Lower leg skin (tissue), 4 donors: ENCODE measurements at regions not wholly inside any gene's neighbourhood (a gene's known extent, or its start where the extent isn't known, plus 50 kb on each side); places are given as distances from the start of the nearest gene placed in this dataset.
A peak's percentile ranks its signal among the peaks of the same experiment; 100 is the strongest.

Experiments
- DNase-seq, 2 donors: peaks; one replicate each; pipeline ENCODE4 v3.0.0-alpha.2; 2019; ENCODE audit warnings: low spot score in 2 of 2
- H3K4me3 ChIP-seq: fragments of 200-600 bp; sonication (generic); 2 replicates; pipeline ENCODE4 v1.5.1; 2017; ENCODE audit warnings: mild to moderate bottlenecking, low read depth; ENCODE audit not compliant: poor library complexity, severe bottlenecking
- POLR2A ChIP-seq, 2 donors: fragments of 450-650 bp; IDR thresholded peaks; one replicate each; pipeline ENCODE4 v1.6.1; 2016 to 2017; ENCODE audit warnings: antibody characterized with exemption in 2 of 2, mild to moderate bottlenecking in 1 of 2, moderate library complexity in 1 of 2
- WGBS, 2 donors: methylation state at CpG; one replicate each; pipeline ENCODE4 v1.1.5; 2018; 5-methylcytosine and 5-hydroxymethylcytosine counted together
- intact Hi-C: fragments of 100-400 bp; cut with DNase I; formaldehyde crosslinking; loops from one replicate; pipeline ENCODE4 v1.15.0; 2023; ENCODE audit warnings: low total_unique reads
- TF ChIP-seq, protein P1 (sequence below), 3 donors: fragments of 450-650 bp; IDR thresholded peaks; one replicate each; pipeline ENCODE4 v1.5.1; 2016; ENCODE audit warnings: antibody characterized with exemption in 3 of 3, mild to moderate bottlenecking in 3 of 3, moderate library complexity in 2 of 3

DNA sequence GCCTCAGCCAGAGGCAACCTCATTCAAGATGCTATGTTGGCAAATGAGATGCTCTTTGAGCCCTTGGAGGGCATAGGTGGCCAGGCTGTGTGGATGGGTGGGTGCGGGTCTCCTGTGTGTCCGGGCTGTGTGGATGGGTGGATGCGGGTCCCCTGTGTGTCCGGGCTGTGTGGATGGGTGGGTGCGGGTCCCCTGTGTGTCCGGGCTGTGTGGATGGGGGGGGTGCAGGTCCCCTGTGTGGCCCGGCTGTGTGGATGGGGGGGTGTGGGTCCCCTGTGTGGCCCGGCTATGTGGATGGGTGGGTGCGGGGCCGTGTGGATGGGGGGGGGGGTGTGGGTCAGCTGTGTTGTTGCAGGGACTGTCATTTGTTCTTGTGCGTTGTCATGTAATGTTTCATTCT, 136.6 kb upstream of the COL5A1 start:
- peak in 1 of 2 donors; percentile 49 for DNase-seq
- intact Hi-C loops, result no loop called here
- WGBS, 2 donors, result 78 to 82% methylated on average over 10 to 11 of the region's 11 CpGs

DNA sequence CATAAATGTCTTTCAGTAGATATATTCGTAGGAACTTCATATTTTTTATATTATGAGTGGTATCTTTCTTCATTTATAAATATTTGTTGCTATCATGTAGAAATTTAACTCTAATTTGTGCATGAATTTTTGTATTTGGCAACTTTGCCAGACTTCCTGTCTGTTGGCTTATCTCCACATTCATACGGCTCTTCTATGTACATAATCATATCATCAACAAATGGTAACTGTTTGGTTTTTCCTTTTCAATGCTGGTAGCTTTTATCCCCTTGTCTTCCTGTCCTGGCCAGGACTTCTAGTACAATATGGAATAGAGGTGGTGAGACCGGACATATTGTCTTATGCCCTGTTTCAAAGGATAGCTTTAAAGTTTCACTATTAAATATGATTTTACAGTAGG, 132.3 kb upstream of the COL5A1 start:
- WGBS, 2 donors, result 67 to 68% methylated on average over 3 of the region's 3 CpGs
- DNase-seq, result no peak
- no peak overlapping the region for H3K4me3 ChIP-seq
- TF ChIP-seq, protein P1, sequence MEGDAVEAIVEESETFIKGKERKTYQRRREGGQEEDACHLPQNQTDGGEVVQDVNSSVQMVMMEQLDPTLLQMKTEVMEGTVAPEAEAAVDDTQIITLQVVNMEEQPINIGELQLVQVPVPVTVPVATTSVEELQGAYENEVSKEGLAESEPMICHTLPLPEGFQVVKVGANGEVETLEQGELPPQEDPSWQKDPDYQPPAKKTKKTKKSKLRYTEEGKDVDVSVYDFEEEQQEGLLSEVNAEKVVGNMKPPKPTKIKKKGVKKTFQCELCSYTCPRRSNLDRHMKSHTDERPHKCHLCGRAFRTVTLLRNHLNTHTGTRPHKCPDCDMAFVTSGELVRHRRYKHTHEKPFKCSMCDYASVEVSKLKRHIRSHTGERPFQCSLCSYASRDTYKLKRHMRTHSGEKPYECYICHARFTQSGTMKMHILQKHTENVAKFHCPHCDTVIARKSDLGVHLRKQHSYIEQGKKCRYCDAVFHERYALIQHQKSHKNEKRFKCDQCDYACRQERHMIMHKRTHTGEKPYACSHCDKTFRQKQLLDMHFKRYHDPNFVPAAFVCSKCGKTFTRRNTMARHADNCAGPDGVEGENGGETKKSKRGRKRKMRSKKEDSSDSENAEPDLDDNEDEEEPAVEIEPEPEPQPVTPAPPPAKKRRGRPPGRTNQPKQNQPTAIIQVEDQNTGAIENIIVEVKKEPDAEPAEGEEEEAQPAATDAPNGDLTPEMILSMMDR (IDR thresholded peaks at IDR 0.05), result no peak
- TF ChIP-seq POLR2A (IDR thresholded peaks at IDR 0.05), result no peak
- intact Hi-C loops, result no loop called here

More for the DNA sequence above, 136.6 kb upstream of the COL5A1 start:
- TF ChIP-seq, protein P1 (IDR thresholded peaks at IDR 0.05), result no peak
- no peak for TF ChIP-seq POLR2A (IDR thresholded peaks at IDR 0.05)
- no peak overlapping the region for H3K4me3 ChIP-seq

DNA sequence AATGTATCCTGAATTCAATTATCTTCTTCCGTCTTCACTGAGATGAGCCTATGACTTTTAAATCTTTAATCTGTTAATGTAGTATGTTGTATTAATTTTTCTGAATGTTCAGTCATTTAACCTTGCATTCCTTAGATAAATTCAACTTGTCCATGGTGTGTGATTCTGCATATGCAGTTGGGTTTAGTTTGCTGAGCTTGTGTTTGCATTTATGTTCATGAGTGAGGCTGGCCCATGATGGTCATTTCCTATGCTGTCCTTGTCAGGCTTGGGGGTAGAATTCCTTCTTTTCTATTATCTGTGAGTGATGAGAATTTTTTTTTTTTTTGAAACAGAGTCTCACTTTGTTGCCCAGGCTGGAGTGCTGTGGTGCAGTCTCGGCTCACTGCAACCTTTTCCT, 131.8 kb upstream of the COL5A1 start:
- intact Hi-C loops, result no loop called here
- no peak for DNase-seq
- WGBS, 2 donors, result 94 to 97% methylated on average over 2 of the region's 2 CpGs
- H3K4me3 ChIP-seq, result no peak overlapping the region
- TF ChIP-seq, protein P1 (IDR thresholded peaks at IDR 0.05), result no peak
- no peak for TF ChIP-seq POLR2A (IDR thresholded peaks at IDR 0.05)

DNA sequence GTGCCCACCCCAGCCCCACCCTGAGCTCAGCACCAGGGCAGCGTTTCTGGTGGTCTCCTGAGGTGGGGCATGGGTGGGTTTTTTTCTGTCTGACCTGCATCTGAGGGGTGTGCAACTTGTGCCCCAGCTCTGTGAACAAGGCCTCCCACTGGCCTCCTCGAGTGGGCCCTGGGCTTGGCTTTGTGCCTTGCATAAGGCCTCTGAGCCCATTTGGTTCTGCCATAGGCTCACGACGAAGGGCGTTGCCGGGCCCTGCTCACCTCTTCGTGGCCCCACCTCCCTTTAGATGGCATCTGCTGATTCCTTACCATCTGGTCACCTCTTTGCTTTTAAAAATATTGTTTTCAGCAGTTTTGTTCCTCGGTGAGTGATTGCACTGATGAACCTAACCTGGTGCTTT, 127.1 kb upstream of the COL5A1 start:
- intact Hi-C loops, result no loop called here
- no peak for TF ChIP-seq POLR2A (IDR thresholded peaks at IDR 0.05)
- TF ChIP-seq, protein P1 (IDR thresholded peaks at IDR 0.05), result no peak
- peak in 1 of 2 donors; percentile 73 for DNase-seq
- no peak overlapping the region for H3K4me3 ChIP-seq
- 91 to 95% methylated on average over 8 of the region's 8 CpGs for WGBS, 2 donors

GRCh38 chr9:134515026-134515821, 126.4 kb upstream of the COL5A1 start:
- WGBS, 2 donors, result 57 to 61% methylated on average over 14 of the region's 14 CpGs
- H3K4me3 ChIP-seq, result no peak overlapping the region
- intact Hi-C loops, result no loop called here
- peak in 1 of 2 donors; percentile 73 for DNase-seq
- TF ChIP-seq POLR2A (IDR thresholded peaks at IDR 0.05), result no peak
- TF ChIP-seq, protein P1 (IDR thresholded peaks at IDR 0.05), result no peak
